ENCODE measurements at regions not wholly inside any gene's neighbourhood (a gene's known extent, or its start where the extent isn't known, plus 50 kb on each side); places are given as distances from the start of the nearest gene placed in this dataset.

GRCh38 chr13:74298923-74299322 lies 164.7 kb upstream of the KLF12 start:
- Histone ChIP-seq H2BK120ac (replicated peaks; ENCODE audit: low read depth, low read length) (no peak overlapping the region), H3K4me2 (ENCODE audit: insufficient read depth in 1 of 2, low read depth in 2 of 2, low read length in 2 of 2) (no peak overlapping the region), H4K20me1 (replicated peaks in 1 of 2; ENCODE audit: control insufficient read depth in 1 of 2, insufficient read depth in 2 of 2, low read length in 2 of 2) (no peaks in the 10 kb centered on the region), H3K18ac (ENCODE audit: extremely low read depth, low read length) (no peak overlapping the region), H2AFZ (ENCODE audit: low read length) (no peak overlapping the region), H3K79me2 (ENCODE audit: control insufficient read depth in 1 of 2, insufficient read depth in 2 of 2, low read length in 2 of 2) (no peaks in the 10 kb centered on the region), H3K79me1 (ENCODE audit: low read depth, low read length) (no peaks in the 10 kb centered on the region), H3K36me3 (ENCODE audit: control insufficient read depth in 2 of 4, insufficient read depth in 4 of 4, low read length in 3 of 4) (no peaks in the 10 kb centered on the region), H3K23me2 (ENCODE audit: low read depth, low read length) (no peaks in the 10 kb centered on the region), H2AK5ac (ENCODE audit: low read depth, low read length) (no peak overlapping the region), H3K27me3 (replicated peaks in 1 of 4; ENCODE audit: control insufficient read depth in 3 of 4, extremely low read depth in 1 of 4, insufficient read depth in 3 of 4, low read length in 3 of 4) (no peaks in the 10 kb centered on the region), H3K56ac (replicated peaks; ENCODE audit: insufficient read length, low read depth, low read length) (no peak overlapping the region), H4K91ac (replicated peaks; ENCODE audit: insufficient read length, low read length) (no peak overlapping the region), H3K27ac (ENCODE audit: low read depth, low read length) (no peak overlapping the region), H3K23ac (ENCODE audit: insufficient read length) (no peak overlapping the region), H2BK15ac (ENCODE audit: low read length) (no peak overlapping the region), H4K8ac (ENCODE audit: extremely low read depth, insufficient read depth, low read length) (no peak overlapping the region), H3K4me3 (ENCODE audit: extremely low read depth in 1 of 4, insufficient read depth in 2 of 4, low read depth in 3 of 4, low read length in 4 of 4) (no peak overlapping the region), H4K5ac (ENCODE audit: insufficient read length, low read depth, low read length) (no peak overlapping the region), H3K9ac (replicated peaks in 1 of 4; ENCODE audit: extremely low read depth in 1 of 4, low read depth in 3 of 4, low read length in 3 of 4) (no peak overlapping the region), H3K4me1 (replicated peaks in 1 of 4; ENCODE audit: control insufficient read depth in 3 of 4, insufficient read depth in 4 of 4, low read length in 3 of 4) (peaks cover 0 to 9% (median 2%) of the 10 kb centered on the region in 4 experiments; a peak in 5 of 7 replicates), H2BK20ac (ENCODE audit: low read length) (no peak overlapping the region), H2BK5ac (ENCODE audit: low read depth, low read length) (no peak overlapping the region), H3K9me3 (ENCODE audit: insufficient read depth in 2 of 2, low read depth in 1 of 2, low read length in 1 of 2) (no peaks in the 10 kb centered on the region), H2BK12ac (ENCODE audit: low read depth, low read length) (no peak overlapping the region), H3K4ac (replicated peaks; ENCODE audit: insufficient read length, low read depth, low read length) (no peak overlapping the region), H3K14ac (ENCODE audit: insufficient read length) (no peak overlapping the region)
- DNase-seq (ENCODE audit: low read depth in 1 of 2, low spot score in 2 of 2): no peak
- ChIA-PET CTCF (ENCODE audit: partially characterized antibody) (no interaction called here), POLR2A (ENCODE audit: partially characterized antibody) (no interaction called here)
- no peak for FAIRE-seq
- TF ChIP-seq RNF2 (IDR thresholded peaks at IDR 0.05; ENCODE audit: borderline replicate concordance, low read depth, low read length, missing control alignments, poor library complexity, severe bottlenecking): no peak
- 89% methylated on average over 4 of the region's 4 CpGs; no CpG with 5 or more reads in 1 of the 2 experiments for WGBS, 2 experiments (ENCODE audit: extremely low coverage in 1 of 2, insufficient coverage in 1 of 2, insufficient read length in 1 of 2, insufficient replicate concordance in 2 of 2, low coverage in 1 of 2, low lambda C conversion rate in 2 of 2, missing lambda C conversion rate in 1 of 2)
